HG02798 (cell line): ENCODE measurements at regions not wholly inside any gene's neighbourhood (a gene's known extent, or its start where the extent isn't known, plus 50 kb on each side); places are given as distances from the start of the nearest gene placed in this dataset.

Source experiments
- ATAC-seq: cut with Tn5 transposase; IDR thresholded peaks from one replicate; pipeline ENCODE4 v1.9.1; 2021; ENCODE audit warnings: mild to moderate bottlenecking; ENCODE audit not compliant: unreplicated experiment, poor library complexity

DNA sequence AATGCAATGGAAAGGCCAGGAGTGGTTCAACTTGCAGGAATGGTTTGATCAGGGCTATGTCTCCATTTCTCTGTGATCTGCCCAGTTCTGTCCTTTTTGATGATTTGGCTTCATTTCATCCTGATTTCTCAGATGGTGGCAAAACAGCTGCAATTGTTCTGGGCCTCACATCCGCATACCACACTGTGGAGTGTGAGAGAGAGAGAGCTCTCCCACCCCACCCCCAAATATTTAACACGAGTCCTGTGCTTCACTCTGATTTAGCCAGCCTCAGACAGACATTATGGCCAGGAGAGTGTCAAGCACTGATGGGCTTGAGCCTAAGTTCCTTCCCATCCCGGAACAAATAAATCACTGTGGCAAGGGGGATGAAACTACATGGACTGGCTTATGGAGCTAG lies 284.6 kb downstream of the CDC5L start:
- ATAC-seq = no peak

GRCh38 chr6:44672841-44673240 lies 285.3 kb downstream of the CDC5L start:
- no peak for ATAC-seq

- no peak for ATAC-seq
These were observed 287.0 kb downstream of the CDC5L start for GRCh38 chr6:44674226-44675155.

- no peak for ATAC-seq
These were observed 287.9 kb downstream of the CDC5L start for GRCh38 chr6:44675449-44675848.

GRCh38 chr6:44676246-44676790 lies 288.8 kb downstream of the CDC5L start:
- no peak for ATAC-seq

DNA sequence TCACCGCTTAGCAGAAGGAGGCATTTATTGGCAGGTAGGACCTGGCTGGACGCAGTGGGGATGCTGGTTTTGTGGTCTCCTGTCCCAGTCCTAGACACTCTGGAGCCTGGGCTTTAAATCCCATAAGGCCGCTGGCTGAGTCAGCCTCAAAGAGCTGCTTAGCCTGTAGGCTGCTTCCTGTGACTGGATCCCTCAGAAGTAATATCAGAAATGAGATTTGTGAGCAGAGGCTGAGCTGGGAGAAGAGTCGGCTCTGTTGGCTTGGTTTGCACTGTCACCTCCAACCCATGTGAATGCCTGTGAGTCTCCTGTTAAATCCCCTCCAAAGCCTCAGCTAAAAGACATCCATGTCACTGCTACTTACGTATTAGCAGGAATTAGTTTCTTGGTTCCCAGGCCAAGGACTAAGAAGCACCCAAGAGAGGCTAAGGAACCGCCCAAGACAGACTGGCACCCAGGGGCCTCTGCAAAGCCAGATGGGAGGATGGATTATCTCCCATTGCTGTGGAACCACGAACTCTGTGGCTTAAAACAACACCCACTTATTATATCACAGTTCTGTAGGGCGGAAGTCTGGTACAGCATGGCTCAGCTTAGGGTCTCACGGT lies 289.4 kb downstream of the CDC5L start:
- ATAC-seq = no peak

DNA sequence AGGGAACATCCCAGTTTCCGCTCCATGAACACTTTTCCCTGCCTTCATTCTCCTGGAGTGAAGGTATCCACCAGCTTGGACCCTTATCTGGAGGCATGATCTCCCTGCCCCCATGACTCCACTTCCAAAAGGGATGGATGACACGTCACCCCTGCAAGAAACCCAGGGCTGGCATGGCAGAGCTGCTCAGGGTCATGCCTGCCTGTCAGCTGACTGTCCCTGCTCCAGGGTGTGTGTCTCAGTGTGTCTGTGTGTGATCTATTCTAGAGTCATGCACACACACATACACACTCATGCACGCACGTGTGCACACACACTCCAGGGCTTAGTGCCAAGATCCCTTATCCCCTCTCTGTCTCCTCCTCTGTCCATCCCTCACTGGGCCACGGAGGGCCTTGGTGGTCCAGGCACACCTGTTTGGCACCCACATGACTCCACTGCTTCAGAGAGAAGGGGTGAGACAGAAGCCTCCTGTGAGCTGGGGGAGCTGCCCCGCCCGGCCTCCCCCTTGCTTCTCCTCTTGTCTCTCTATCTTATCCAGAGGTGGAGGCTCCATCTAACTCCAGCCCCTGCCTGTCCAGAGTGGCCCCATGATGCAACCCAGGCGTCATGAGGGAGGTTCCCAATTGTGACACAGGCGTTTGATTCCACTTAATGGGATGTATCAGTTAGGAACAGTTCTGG lies 290.9 kb downstream of the CDC5L start:
- ATAC-seq = no peak

- no peak for ATAC-seq
These were observed 292.1 kb downstream of the CDC5L start for GRCh38 chr6:44679438-44680201.

GRCh38 chr6:44680202-44680720 lies 292.8 kb downstream of the CDC5L start:
- ATAC-seq = no peak

DNA sequence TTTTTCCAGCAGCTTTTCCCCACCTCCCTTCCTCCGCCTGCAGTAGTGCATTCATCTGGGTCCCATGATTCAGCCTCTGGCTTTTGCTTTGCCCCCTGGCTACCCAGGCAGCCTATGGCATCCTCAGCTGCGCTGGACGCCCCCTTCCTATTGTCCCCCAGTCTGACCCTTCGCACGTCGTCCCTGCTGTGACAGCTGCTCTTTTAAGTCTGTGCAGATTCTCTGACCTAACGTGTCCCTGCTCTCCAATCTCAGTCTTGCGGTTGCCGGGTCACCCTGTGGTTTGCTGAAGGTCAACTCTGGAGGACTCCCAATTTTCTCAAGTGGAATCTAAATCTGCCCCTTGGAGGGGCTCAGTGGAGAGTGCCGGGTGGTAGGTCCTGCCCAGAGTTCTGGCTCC lies 294.3 kb downstream of the CDC5L start:
- ATAC-seq = no peak

DNA sequence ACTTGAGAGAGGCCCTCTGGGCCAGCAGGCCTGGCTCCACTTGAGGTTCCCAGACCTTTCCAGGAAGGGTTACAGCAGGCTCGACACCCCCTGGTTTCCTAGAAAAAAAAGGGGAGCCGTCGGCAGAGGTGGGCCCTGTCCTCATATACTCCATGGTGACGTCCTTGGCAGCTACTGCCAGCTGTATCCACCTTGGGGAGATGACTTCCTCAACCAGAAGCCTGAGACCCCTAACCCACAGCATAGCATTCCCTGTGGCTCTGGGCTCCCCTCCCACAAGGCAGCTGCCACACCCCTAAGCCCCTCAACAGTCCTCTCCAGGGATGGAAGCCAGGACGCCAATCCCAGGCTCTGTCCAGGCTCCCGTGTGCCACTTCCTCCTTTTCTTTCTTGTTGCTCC lies 294.8 kb downstream of the CDC5L start:
- no peak for ATAC-seq

- no peak for ATAC-seq
These were observed 295.7 kb downstream of the CDC5L start for GRCh38 chr6:44682987-44683779.

- ATAC-seq = no peak
These were observed 297.7 kb downstream of the CDC5L start for GRCh38 chr6:44685213-44685612.

GRCh38 chr6:44696099-44696498 lies 308.6 kb downstream of the CDC5L start:
- no peak for ATAC-seq

DNA sequence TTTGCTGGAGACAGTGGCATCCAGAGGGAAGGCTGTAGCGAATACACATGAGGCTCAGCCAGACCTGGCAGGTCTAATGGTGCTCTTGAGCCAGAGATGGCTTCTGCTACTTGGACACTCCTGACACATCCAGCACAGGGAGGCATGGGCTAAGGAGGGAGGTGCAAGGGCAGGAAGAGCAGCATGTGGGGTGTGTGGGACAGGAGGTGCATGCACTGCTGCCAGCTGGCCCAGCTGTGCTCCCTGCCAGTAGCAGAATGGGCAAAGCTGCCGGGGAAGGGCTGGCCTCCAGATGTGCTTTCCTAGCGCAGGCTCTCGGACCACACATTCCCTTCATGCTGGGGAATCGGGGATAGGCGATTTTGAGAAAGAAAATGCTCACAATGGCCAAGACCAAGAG lies 309.2 kb downstream of the CDC5L start:
- no peak for ATAC-seq

DNA sequence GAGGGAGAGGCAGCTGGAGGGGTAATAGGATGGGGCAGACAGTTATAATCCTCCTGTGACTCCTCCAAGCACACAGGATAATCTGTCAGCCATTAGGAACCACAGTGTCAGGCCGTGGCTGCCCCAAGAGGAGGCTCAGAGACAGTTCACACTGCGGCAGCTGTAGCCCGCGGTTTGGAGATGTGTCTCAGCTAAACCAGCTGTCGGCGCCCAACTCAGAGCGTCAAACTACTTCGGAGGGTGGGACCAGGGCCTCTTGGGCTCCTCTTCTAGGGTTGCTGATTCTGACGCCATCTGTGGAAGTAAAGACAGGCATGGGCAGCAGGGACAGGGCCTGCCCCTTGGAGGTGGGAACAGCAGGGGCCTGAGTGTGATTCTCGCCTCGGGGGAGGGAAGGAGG lies 309.8 kb downstream of the CDC5L start:
- no peak for ATAC-seq

DNA sequence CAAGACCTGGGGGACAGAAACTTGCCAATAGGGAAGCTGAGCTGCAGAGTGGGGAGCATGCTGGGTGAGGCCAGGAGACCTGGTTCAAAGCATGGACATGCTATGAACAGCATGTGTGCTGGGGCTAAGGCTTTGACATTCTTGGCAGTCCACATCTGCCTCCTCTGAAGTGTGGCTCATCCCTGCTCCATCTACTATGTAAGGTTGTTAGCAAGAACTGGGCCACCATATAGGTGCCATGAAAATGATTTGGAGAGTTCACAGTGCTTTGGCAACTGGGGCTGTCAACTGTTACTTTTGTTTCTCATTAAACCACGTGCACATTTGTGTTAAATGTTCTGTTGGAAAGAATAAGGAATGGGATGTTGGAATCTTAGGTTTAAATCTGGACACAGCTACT lies 311.1 kb downstream of the CDC5L start:
- no peak for ATAC-seq

DNA sequence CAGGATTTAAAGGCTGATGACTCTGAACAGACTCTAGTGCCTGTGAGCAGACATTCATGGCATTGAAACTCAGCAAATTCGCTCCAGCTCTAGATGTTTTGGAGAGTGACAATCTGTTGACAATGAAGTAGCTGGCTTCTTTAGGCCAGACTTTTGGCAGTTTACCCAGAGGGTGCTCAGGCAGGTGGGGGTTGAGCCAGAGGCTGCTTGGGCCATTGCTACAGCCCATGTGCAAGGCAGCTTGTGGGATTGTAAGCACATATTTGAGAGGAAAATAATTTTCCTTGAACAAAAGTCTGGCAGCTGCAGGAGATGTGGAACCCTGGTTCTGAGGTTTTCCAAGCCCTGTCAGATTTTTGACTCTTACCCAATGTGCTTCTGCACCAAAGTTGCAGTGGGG lies 311.6 kb downstream of the CDC5L start:
- no peak for ATAC-seq

GRCh38 chr6:44699851-44700250 lies 312.3 kb downstream of the CDC5L start:
- ATAC-seq = no peak
